Prostate gland (tissue), 2 donors: ENCODE measurements at regions not wholly inside any gene's neighbourhood (a gene's known extent, or its start where the extent isn't known, plus 50 kb on each side); places are given as distances from the start of the nearest gene placed in this dataset.
A peak's percentile ranks its signal among the peaks of the same experiment; 100 is the strongest.

ENCODE experiments used
- DNase-seq: peaks from one replicate; pipeline ENCODE4 v3.0.0-alpha.2; 2019; ENCODE audit warnings: low spot score
- H3K27ac ChIP-seq, 2 donors: fragments of 200-600 bp; sonication (generic); 2 replicates each; pipeline ENCODE4 v1.5.1; 2017 to 2019
- H3K27me3 ChIP-seq: fragments of 200-600 bp; sonication (generic); replicated peaks from 2 replicates; pipeline ENCODE4 v1.5.1; 2019; ENCODE audit not compliant: insufficient read depth
- H3K36me3 ChIP-seq, 2 donors: fragments of 200-600 bp; sonication (generic); 1 replicate in 1 of 2; 2 replicates in 1 of 2; pipeline versions ENCODE4 v1.5.1 to v1.8.1; 2017 to 2019
- H3K4me1 ChIP-seq: fragments of 200-600 bp; sonication (generic); replicated peaks from 2 replicates; pipeline ENCODE4 v1.5.1; 2019
- H3K4me3 ChIP-seq, 2 donors: fragments of 200-600 bp; sonication (generic); 2 replicates each; pipeline ENCODE4 v1.5.1; 2017 to 2019
- H3K9me3 ChIP-seq: fragments of 200-600 bp; sonication (generic); 2 replicates; pipeline ENCODE4 v1.5.1; 2017
- CTCF ChIP-seq, 4 experiments: fragments of 200-600 bp in 2 of 4; fragments of 450-650 bp in 2 of 4; sonication (generic) in 2 of 4; IDR thresholded peaks; 1 replicate in 3 of 4; 2 replicates in 1 of 4; pipeline ENCODE4 v1.5.1; 2016 to 2019; ENCODE audit warnings: antibody characterized with exemption in 4 of 4, mild to moderate bottlenecking in 2 of 4, moderate library complexity in 2 of 4
- POLR2A ChIP-seq: fragments of 450-650 bp; IDR thresholded peaks from one replicate; pipeline ENCODE4 v1.6.1; 2016; ENCODE audit warnings: antibody characterized with exemption, mild to moderate bottlenecking
- POLR2AphosphoS5 ChIP-seq: sonication (generic); formaldehyde crosslinking; IDR thresholded peaks from one replicate; pipeline ENCODE4 v1.6.1; 2017; ENCODE audit warnings: antibody characterized with exemption
- WGBS: methylation state at CpG from one replicate; pipeline ENCODE4 v1.1.5; 2018; 5-methylcytosine and 5-hydroxymethylcytosine counted together
- intact Hi-C: fragments of 100-400 bp; cut with DNase I; formaldehyde crosslinking; loops from one replicate; pipeline ENCODE4 v1.14.2; 2022

- TF ChIP-seq CTCF (IDR thresholded peaks at IDR 0.05): no peak
- TF ChIP-seq POLR2AphosphoS5: no peak
- no peak for TF ChIP-seq POLR2A
- H3K4me1 ChIP-seq: no peaks in the 10 kb centered on the region
- no peak overlapping the region for H3K4me3 ChIP-seq
- H3K36me3 ChIP-seq: no peaks in the 10 kb centered on the region
- H3K27me3 ChIP-seq: no peaks in the 10 kb centered on the region
- no peak overlapping the region for H3K27ac ChIP-seq
- WGBS: 97% methylated on average over 5 of the region's 5 CpGs
- no peaks in the 10 kb centered on the region for H3K9me3 ChIP-seq
- intact Hi-C loops: no loop called here
- DNase-seq: no peak
Observed at GRCh38 chr9:7545371-7546165, 254.0 kb downstream of the DMAC1 start.

- H3K9me3 ChIP-seq: no peaks in the 10 kb centered on the region
- H3K27ac ChIP-seq: no peak overlapping the region
- H3K4me1 ChIP-seq: no peaks in the 10 kb centered on the region
- intact Hi-C loops: no loop called here
- DNase-seq: no peak
- no peaks in the 10 kb centered on the region for H3K27me3 ChIP-seq
- H3K4me3 ChIP-seq: no peak overlapping the region
- TF ChIP-seq POLR2A (no peak), POLR2AphosphoS5 (no peak), CTCF (IDR thresholded peaks at IDR 0.05) (no peak)
- 89% methylated on average over 4 of the region's 4 CpGs for WGBS
- H3K36me3 ChIP-seq: no peaks in the 10 kb centered on the region
Observed at GRCh38 chr9:7542693-7543092, 256.9 kb downstream of the DMAC1 start.

DNA sequence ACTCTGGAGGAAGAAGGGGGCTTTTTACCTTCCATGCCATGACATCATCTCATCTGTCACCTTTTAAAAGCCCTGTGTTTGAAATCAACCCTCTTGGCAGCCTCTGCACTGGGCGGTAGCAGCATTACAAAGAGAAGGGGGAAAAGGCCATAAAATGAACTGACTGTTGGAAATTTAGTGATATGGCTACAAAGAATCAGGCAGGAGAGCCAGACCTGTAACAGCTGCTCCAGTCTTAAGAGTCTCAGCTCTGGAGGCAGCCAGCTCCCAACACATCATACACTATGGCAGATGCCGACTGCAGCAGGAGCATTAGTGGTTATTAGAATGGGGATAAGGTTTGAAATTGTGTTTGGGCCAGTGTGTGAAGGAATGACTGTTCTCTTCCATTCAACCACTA, 257.5 kb downstream of the DMAC1 start:
- Histone ChIP-seq H3K4me3 (no peak overlapping the region), H3K27ac (no peak overlapping the region), H3K36me3 (no peaks in the 10 kb centered on the region), H3K4me1 (no peaks in the 10 kb centered on the region), H3K9me3 (no peaks in the 10 kb centered on the region), H3K27me3 (no peaks in the 10 kb centered on the region)
- 43% methylated on average over 2 of the region's 2 CpGs for WGBS
- TF ChIP-seq POLR2A (no peak), CTCF (IDR thresholded peaks at IDR 0.05) (no peak), POLR2AphosphoS5 (no peak)
- no peak for DNase-seq
- intact Hi-C loops: no loop called here

DNA sequence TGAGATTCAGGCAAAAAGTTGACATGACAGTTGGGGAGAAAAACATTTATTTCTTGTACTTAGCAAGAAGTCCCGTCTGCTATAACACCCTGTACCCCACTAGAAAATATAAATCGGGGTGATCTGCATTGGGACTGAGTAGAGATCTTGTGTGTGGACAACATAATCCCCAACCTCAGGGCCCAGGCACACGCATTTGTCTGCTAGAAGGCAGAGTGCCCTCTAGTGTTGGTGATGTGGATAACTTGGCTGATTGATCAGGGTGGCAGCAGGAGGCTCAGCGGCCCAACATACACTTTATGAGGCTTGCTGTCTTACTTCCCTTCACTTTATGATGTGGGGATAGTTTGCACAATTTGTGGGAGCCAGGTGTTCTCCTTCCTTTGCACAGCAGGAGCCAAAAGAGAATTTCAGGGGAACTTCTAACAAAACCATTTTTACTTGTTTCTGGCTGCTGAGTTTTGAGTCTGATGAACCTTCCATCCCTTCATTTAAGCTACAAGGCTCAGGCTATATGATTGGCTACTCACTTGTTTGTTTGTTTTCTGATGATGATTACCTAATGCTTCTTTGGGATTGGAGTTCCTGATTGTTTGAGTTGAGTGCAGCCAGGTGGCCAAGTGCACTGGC, 263.2 kb downstream of the DMAC1 start:
- Histone ChIP-seq H3K4me1 (no peaks in the 10 kb centered on the region), H3K4me3 (no peak overlapping the region), H3K27me3 (no peaks in the 10 kb centered on the region), H3K36me3 (no peaks in the 10 kb centered on the region), H3K27ac (no peak overlapping the region), H3K9me3 (no peaks in the 10 kb centered on the region)
- WGBS: 51% methylated on average over 4 of the region's 4 CpGs
- intact Hi-C loops: no loop called here
- peak; percentile 33 for DNase-seq
- TF ChIP-seq CTCF (IDR thresholded peaks at IDR 0.05) (peak in 3 of 4 experiments; percentile 43 to 56 (median 51)), POLR2A (no peak), POLR2AphosphoS5 (no peak)
